Gastrocnemius medialis (tissue), 4 donors: ENCODE measurements at regions not wholly inside any gene's neighbourhood (a gene's known extent, or its start where the extent isn't known, plus 50 kb on each side); places are given as distances from the start of the nearest gene placed in this dataset.

Experiments
- CTCF ChIP-seq, 5 experiments: fragments of 450-650 bp in 3 of 5; fragments of 200-600 bp in 2 of 5; sonication (generic) in 2 of 5; IDR thresholded peaks in 4 of 5; conservative IDR thresholded peaks in 1 of 5; 1 replicate in 4 of 5; 2 replicates in 1 of 5; pipeline ENCODE4 v1.5.1; 2016 to 2019; ENCODE audit warnings: antibody characterized with exemption in 5 of 5, mild to moderate bottlenecking in 3 of 5, moderate library complexity in 3 of 5
- POLR2A ChIP-seq, 2 donors: fragments of 450-650 bp; IDR thresholded peaks; one replicate each; pipeline ENCODE4 v1.6.1; 2017; ENCODE audit warnings: antibody characterized with exemption in 2 of 2, mild to moderate bottlenecking in 2 of 2, moderate library complexity in 2 of 2

GRCh38 chr20:40591536-40591935 is 97.5 kb downstream of the MAFB start:
- TF ChIP-seq CTCF (IDR thresholded peaks at IDR 0.05 in 4 of 5, conservative IDR thresholded peaks at IDR 0.05 in 1 of 5) (no peak), POLR2A (IDR thresholded peaks at IDR 0.05) (no peak)
